Mesendoderm (in vitro differentiated cells): ENCODE measurements at regions not wholly inside any gene's neighbourhood (a gene's known extent, or its start where the extent isn't known, plus 50 kb on each side); places are given as distances from the start of the nearest gene placed in this dataset.

ENCODE experiments used
- DNase-seq: peaks from one replicate; pipeline ENCODE4 v3.0.0; 2013
- H2AK5ac ChIP-seq: 2 replicates; pipeline ENCODE4 v1.6.1; 2013; ENCODE audit warnings: low read length, inconsistent platforms
- H2BK120ac ChIP-seq: 2 replicates; pipeline ENCODE4 v1.6.1; 2013; ENCODE audit warnings: low read depth, mild to moderate bottlenecking, low read length, moderate library complexity, mixed read lengths
- H2BK15ac ChIP-seq: replicated peaks from 2 replicates; pipeline ENCODE4 v1.6.1; 2013; ENCODE audit warnings: low read depth, mild to moderate bottlenecking, moderate library complexity
- H2BK5ac ChIP-seq: 2 replicates; pipeline ENCODE4 v1.6.1; 2013; ENCODE audit warnings: low read length, inconsistent platforms
- H3K18ac ChIP-seq: 2 replicates; pipeline ENCODE4 v1.6.1; 2013; ENCODE audit warnings: mild to moderate bottlenecking, low read length, mixed read lengths
- H3K23ac ChIP-seq: one replicate; pipeline ENCODE4 v1.6.1; 2013; ENCODE audit warnings: low read length
- H3K27ac ChIP-seq: 2 replicates; pipeline ENCODE4 v1.5.1; 2013; ENCODE audit warnings: low read depth, mild to moderate bottlenecking, inconsistent platforms, low read length, moderate library complexity
- H3K27me3 ChIP-seq: 2 replicates; pipeline ENCODE4 v1.6.1; 2013; ENCODE audit warnings: low read length, control low read depth, mild to moderate bottlenecking, inconsistent platforms; ENCODE audit not compliant: insufficient read depth, poor library complexity
- H3K36me3 ChIP-seq: 2 replicates; pipeline ENCODE4 v1.6.1; 2013; ENCODE audit warnings: low read length, inconsistent platforms; ENCODE audit not compliant: control insufficient read depth, insufficient read depth
- H3K4ac ChIP-seq: one replicate; pipeline ENCODE4 v1.6.1; 2013; ENCODE audit warnings: low read depth, mild to moderate bottlenecking, low read length, moderate library complexity
- H3K4me1 ChIP-seq: 2 replicates; pipeline ENCODE4 v1.6.1; 2013; ENCODE audit warnings: low read depth, low read length, inconsistent platforms; ENCODE audit not compliant: control insufficient read depth
- H3K4me2 ChIP-seq: 2 replicates; pipeline ENCODE4 v1.6.1; 2013; ENCODE audit warnings: low read length
- H3K4me3 ChIP-seq: 2 replicates; pipeline ENCODE4 v1.5.1; 2013; ENCODE audit warnings: mild to moderate bottlenecking, low read length
- H3K56ac ChIP-seq: one replicate; pipeline ENCODE4 v1.6.1; 2013; ENCODE audit warnings: low read length
- H3K79me1 ChIP-seq: 2 replicates; pipeline ENCODE4 v1.6.1; 2013; ENCODE audit warnings: low read length, inconsistent platforms
- H3K79me2 ChIP-seq: 2 replicates; pipeline ENCODE4 v1.6.1; 2013; ENCODE audit warnings: mild to moderate bottlenecking, low read length; ENCODE audit not compliant: control insufficient read depth, insufficient read depth
- H3K9ac ChIP-seq: 2 replicates; pipeline ENCODE4 v1.6.1; 2013; ENCODE audit warnings: low read length, inconsistent platforms
- H4K5ac ChIP-seq: one replicate; pipeline ENCODE4 v1.6.1; 2013; ENCODE audit warnings: low read length
- H4K8ac ChIP-seq: one replicate; pipeline ENCODE4 v1.6.1; 2013; ENCODE audit warnings: low read depth, mild to moderate bottlenecking, control low read depth, low read length, moderate library complexity
- WGBS: extraction: QIAGEN DNeasy Blood & Tissue Kit; methylation state at CpG from one replicate; pipeline ENCODE4 v1.1.7; 2013; ENCODE audit warnings: low lambda C conversion rate, missing lambda C conversion rate; ENCODE audit not compliant: insufficient coverage; ENCODE audit errors: extremely low coverage; 5-methylcytosine and 5-hydroxymethylcytosine counted together

DNA sequence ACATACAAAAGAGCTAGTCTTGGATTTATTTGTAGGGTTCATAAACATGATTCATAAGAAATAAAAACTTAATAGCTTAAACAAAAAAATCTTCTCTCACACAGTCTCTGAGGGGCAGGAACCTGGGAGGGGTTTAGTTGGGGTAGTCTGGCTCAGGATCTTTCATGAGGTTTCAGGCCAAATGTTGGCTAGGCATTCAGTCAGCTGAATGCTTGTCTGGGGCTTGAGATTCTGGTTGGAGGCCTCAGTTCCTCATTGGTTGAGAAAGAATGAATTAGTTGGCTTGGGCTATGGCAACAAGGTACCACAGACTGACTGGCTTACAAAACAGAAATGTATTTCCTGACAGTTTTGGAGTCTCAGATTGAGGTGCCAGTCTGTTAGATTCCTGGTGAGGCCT is 74.3 kb downstream of the ANKRD7 start:
- Histone ChIP-seq H3K9ac (no peak overlapping the region), H3K27me3 (no peaks in the 10 kb centered on the region), H4K5ac (no peak overlapping the region), H3K56ac (no peak overlapping the region), H3K79me2 (no peaks in the 10 kb centered on the region), H2BK5ac (no peak overlapping the region), H2BK15ac (no peak overlapping the region), H3K4ac (no peak overlapping the region), H2AK5ac (no peak overlapping the region), H3K23ac (no peak overlapping the region), H3K79me1 (no peaks in the 10 kb centered on the region), H3K18ac (no peak overlapping the region), H3K4me2 (no peak overlapping the region), H2BK120ac (no peak overlapping the region), H3K36me3 (no peaks in the 10 kb centered on the region), H3K4me1 (no peaks in the 10 kb centered on the region), H3K27ac (no peak overlapping the region), H4K8ac (peak overlapping the region; percentile 13), H3K4me3 (no peak overlapping the region)
- DNase-seq: no peak

DNA sequence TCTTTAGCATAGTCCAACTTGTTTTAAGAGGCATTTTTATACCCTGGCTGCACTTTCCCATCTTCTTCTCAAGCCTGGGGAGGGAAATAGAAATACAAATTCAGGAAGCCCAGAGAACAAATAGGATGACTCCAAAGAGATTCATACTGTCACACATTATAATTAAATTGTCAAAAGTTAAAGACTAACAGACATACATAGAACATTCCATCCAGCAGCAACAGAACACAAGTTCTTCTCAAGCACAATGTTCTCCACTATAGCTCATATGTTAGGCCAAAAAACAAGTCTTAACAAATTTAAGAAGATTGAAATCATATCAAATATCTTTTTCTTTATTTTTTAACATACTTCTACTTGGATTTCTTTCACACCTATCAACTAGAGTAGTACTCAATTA is 75.7 kb downstream of the ANKRD7 start:
- no peak overlapping the region for H3K4me2 ChIP-seq
- no peaks in the 10 kb centered on the region for H3K27me3 ChIP-seq

DNA sequence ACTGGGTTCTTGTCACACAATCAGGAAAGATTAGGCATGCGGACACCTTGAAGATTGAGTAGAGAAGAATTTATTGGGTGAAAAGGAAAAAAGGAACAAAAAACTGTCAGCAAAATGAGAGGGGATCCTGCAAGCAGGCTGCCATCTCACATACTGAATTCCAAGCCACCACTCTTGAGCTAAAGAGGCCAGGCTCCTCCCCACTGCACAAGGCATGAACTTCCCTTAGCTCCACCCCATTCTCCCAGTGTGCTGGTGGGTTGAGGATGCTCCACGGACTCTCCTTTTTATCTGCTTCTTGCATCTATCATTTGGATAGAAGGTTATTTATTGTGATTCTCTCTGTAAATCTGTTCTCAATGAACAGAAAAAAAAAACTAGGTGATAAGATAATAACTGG is 79.6 kb downstream of the ANKRD7 start:
- no CpG with 5 or more reads among the region's 2 CpGs for WGBS

More for the DNA sequence above, 75.7 kb downstream of the ANKRD7 start:
- H4K5ac ChIP-seq: no peak overlapping the region
- H4K8ac ChIP-seq: no peak overlapping the region
- H3K18ac ChIP-seq: no peak overlapping the region
- H2BK15ac ChIP-seq: no peak overlapping the region
- no peak overlapping the region for H3K23ac ChIP-seq
- no peak overlapping the region for H3K4ac ChIP-seq
- no peak overlapping the region for H2AK5ac ChIP-seq
- H3K79me1 ChIP-seq: no peaks in the 10 kb centered on the region
- no peak overlapping the region for H3K56ac ChIP-seq
- no peaks in the 10 kb centered on the region for H3K36me3 ChIP-seq
- no peaks in the 10 kb centered on the region for H3K79me2 ChIP-seq
- H2BK120ac ChIP-seq: no peak overlapping the region
- no peak overlapping the region for H3K9ac ChIP-seq
- no peak for DNase-seq
- no peak overlapping the region for H2BK5ac ChIP-seq
- no peaks in the 10 kb centered on the region for H3K4me1 ChIP-seq
- no peak overlapping the region for H3K4me3 ChIP-seq
- H3K27ac ChIP-seq: no peak overlapping the region

DNA sequence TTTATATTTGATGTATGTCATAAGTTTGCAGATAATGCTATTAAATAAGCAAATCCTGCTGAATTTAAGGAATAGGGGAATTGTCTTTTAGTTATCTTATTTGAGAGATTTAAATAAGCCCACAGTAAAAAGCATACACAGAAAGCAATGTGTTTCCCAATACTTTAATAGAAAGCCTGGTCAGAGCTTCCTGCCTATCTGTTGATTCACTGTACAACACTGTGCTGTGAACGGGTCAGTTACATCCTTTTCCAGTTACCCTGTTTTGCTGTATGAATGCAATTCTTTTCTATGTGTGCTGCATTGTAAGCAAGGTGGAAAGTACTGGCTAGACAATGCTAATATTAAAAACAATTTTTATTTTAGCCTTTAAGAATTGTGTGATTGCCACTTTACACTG is 81.2 kb downstream of the ANKRD7 start:
- Histone ChIP-seq H3K23ac (no peak overlapping the region), H3K18ac (no peak overlapping the region), H4K8ac (no peak overlapping the region), H2BK120ac (no peak overlapping the region), H2BK5ac (no peak overlapping the region), H2AK5ac (no peak overlapping the region), H3K56ac (no peak overlapping the region), H3K36me3 (no peaks in the 10 kb centered on the region), H3K4me1 (no peaks in the 10 kb centered on the region), H3K9ac (no peak overlapping the region), H2BK15ac (no peak overlapping the region), H3K4me2 (no peak overlapping the region), H3K4ac (no peak overlapping the region), H3K27me3 (no peaks in the 10 kb centered on the region), H3K79me1 (no peaks in the 10 kb centered on the region), H3K79me2 (no peaks in the 10 kb centered on the region), H3K27ac (no peak overlapping the region), H3K4me3 (no peak overlapping the region), H4K5ac (no peak overlapping the region)
- WGBS: no CpG with 5 or more reads among the region's 1 CpG
- DNase-seq: no peak

More for the DNA sequence above, 79.6 kb downstream of the ANKRD7 start:
- Histone ChIP-seq H4K8ac (no peak overlapping the region), H2BK15ac (no peak overlapping the region), H4K5ac (no peak overlapping the region), H3K4ac (no peak overlapping the region), H3K4me1 (no peaks in the 10 kb centered on the region), H3K56ac (no peak overlapping the region), H3K79me1 (no peaks in the 10 kb centered on the region), H2AK5ac (no peak overlapping the region), H3K9ac (no peak overlapping the region), H3K23ac (no peak overlapping the region), H3K4me3 (no peak overlapping the region), H3K36me3 (no peaks in the 10 kb centered on the region), H3K27me3 (no peaks in the 10 kb centered on the region), H3K18ac (no peak overlapping the region), H2BK5ac (no peak overlapping the region), H2BK120ac (no peak overlapping the region), H3K27ac (no peak overlapping the region), H3K4me2 (no peak overlapping the region), H3K79me2 (no peaks in the 10 kb centered on the region)
- DNase-seq: peak; percentile 6

DNA sequence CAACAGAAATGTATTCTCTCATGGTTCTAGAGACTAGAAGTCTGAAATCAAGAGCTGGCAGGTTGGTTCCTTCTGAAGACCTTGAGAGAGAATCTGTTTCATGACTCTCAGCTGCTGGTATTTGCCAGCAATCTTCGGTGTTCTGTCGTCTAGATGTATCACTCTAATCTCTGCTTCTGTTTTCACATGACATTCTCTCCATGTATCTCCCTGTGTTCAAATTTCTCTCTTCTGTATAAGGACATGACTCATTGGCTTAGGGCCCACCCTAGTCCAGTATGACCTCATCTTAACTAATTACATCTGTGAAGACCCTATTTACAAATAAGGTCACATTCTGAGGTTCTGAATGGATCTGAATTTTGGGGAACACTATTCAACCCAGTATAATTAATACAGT is 82.3 kb downstream of the ANKRD7 start:
- Histone ChIP-seq H2BK5ac (no peak overlapping the region), H3K27me3 (no peaks in the 10 kb centered on the region), H3K36me3 (no peaks in the 10 kb centered on the region), H3K4ac (no peak overlapping the region), H2BK120ac (no peak overlapping the region), H3K4me2 (no peak overlapping the region), H3K4me3 (no peak overlapping the region), H3K4me1 (no peaks in the 10 kb centered on the region), H3K27ac (no peak overlapping the region), H2BK15ac (no peak overlapping the region), H3K79me2 (no peaks in the 10 kb centered on the region), H3K23ac (no peak overlapping the region), H3K56ac (no peak overlapping the region), H2AK5ac (no peak overlapping the region), H3K79me1 (no peaks in the 10 kb centered on the region), H3K9ac (no peak overlapping the region), H3K18ac (no peak overlapping the region), H4K8ac (no peak overlapping the region), H4K5ac (no peak overlapping the region)
- no CpG with 5 or more reads among the region's 2 CpGs for WGBS
- DNase-seq: no peak

DNA sequence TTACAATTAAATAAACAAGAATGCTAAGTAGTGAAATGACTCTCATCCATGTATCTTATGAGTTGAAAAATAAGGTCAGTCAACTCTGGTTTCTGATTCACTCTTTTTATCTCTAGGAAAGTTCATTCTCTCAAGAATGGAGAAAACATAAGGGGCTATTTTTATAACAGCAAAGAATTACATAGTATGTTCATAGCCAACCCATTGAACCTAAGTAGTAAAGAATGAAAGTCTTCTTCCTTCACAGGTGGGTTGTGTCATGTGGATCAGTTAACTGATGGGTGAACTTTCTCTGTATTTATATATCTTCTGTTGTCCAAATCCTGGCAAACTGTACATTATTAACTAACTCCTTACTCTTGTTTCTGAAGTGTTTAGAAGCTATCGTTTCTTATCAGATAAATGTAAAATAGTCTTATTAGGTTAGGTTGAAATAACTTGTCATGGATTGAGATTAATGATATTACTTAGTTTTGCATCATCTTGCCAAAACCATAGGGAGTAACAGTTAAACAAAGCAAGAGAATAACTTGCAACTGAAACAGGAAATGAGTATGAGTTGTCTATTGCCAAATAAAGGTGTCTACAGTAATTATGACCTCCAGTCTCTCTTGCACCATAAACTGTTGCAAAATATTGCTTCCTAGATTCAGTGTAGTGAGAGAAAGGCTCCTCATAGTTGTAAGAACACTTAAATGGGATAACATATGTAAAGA is 86.8 kb downstream of the ANKRD7 start:
- Histone ChIP-seq H3K79me1 (no peaks in the 10 kb centered on the region), H2BK5ac (no peak overlapping the region), H3K27ac (no peak overlapping the region), H4K5ac (no peak overlapping the region), H3K4me1 (no peaks in the 10 kb centered on the region), H3K4ac (no peak overlapping the region), H2AK5ac (no peak overlapping the region), H3K9ac (no peak overlapping the region), H3K4me2 (no peak overlapping the region), H3K4me3 (no peak overlapping the region), H3K56ac (no peak overlapping the region), H2BK120ac (no peak overlapping the region), H3K18ac (no peak overlapping the region), H3K27me3 (no peaks in the 10 kb centered on the region), H2BK15ac (no peak overlapping the region), H3K36me3 (no peaks in the 10 kb centered on the region), H4K8ac (no peak overlapping the region), H3K79me2 (no peaks in the 10 kb centered on the region), H3K23ac (no peak overlapping the region)
- no CpG with 5 or more reads among the region's 1 CpG for WGBS
- DNase-seq: no peak
